NCI-H748 (cell line): ENCODE measurements at regions not wholly inside any gene's neighbourhood (a gene's known extent, or its start where the extent isn't known, plus 50 kb on each side); places are given as distances from the start of the nearest gene placed in this dataset.

Experiments
- DNase-seq: peaks from one replicate; lab custom pipeline; 2025; ENCODE audit not compliant: unreplicated experiment; lab: John Stamatoyannopoulos, UW

DNA sequence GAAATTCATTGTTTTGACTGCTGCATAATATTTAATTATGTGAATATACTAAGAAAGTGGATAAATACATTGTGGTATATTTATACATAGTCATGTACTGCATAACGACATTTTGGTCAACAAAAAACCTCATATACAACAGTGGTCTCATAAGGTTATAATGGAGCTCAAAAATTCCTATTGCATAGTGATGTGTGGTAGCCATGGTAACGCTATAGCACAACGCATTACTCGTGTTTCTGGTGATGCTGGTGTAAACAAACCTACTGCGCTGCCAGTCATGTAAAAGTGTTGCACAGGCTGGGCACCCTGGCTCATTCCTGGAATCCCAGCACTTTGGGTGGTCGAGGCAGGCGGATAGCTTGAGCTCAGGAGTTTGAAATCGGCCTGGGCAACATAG is 52.6 kb upstream of the NHLH2 start:
- peak; percentile 53 for DNase-seq

DNA sequence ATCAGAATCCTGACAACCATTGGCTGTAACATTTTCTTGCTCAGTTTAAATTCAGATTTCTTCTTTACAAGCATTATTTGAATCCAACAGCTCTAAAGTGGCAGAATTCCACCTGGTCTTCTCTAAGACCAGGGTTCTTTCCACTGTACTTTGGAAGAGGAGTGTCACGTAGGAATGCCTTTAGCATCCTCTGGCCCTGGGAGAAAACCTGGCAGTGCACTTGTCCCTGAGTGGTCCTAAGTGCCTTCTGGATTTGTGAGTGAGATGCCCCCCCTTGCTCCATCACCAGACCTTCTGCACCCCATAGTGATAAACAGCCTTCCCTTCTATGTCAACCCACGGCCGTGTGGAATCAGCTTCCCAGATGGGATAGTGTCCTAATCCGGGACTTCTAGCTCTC is 57.1 kb upstream of the NHLH2 start:
- no peak for DNase-seq

DNA sequence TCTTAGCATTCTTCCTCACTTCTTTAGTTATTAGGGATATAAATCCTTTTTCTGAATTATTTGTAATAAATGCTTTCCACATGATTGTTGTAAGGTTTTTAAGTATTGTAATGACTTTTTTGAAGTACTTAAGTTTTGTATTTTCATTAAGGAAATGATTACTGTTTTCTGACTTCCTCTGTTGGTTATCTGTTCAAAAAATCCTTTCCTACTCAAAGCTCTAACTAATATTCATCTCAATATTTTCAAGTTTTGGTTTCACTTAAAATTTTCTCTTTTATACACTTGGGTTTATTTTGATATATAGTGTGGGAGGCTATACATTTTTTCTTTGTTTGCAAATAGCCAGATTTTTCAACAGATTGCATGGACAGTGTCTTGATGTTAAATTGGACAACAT is 59.9 kb upstream of the NHLH2 start:
- DNase-seq = no peak

DNA sequence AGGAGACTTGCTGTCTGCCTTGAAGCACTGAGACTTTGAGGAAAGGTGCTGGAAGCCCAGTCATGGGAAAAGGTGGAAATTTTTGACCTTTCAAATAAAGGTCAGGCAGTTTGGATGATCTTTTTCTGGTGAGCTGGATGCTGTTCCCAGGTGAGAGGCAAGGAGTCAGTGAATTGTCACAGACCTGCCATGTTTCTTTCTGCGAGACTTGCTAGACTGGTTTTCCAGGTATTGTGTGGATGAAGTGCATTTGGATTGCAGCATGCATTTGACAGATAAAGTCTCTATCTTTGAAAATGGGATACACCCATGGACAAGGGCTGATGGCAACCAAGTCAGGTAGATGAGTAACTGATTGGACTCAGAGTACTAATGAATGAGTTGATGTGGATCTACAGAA is 65.7 kb upstream of the NHLH2 start:
- DNase-seq = peak; percentile 62

DNA sequence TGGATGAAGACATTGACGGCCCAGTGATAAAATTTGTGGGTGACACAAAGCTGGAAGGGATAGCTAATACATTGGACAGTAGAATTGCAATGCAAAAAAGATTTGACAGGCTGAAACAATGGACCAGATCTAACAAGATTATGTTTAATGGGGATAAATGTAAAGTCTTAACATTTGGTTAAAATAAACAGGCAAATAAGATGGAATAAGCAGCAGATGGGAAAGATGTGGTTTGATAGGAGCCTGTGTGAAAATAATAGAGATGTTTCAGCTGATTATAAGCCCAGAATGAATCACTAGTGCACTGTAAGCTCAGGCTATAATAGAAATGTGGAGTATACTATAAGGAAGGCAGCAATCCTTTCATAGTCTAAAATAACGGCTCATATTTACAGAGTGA is 66.2 kb upstream of the NHLH2 start:
- DNase-seq = no peak

DNA sequence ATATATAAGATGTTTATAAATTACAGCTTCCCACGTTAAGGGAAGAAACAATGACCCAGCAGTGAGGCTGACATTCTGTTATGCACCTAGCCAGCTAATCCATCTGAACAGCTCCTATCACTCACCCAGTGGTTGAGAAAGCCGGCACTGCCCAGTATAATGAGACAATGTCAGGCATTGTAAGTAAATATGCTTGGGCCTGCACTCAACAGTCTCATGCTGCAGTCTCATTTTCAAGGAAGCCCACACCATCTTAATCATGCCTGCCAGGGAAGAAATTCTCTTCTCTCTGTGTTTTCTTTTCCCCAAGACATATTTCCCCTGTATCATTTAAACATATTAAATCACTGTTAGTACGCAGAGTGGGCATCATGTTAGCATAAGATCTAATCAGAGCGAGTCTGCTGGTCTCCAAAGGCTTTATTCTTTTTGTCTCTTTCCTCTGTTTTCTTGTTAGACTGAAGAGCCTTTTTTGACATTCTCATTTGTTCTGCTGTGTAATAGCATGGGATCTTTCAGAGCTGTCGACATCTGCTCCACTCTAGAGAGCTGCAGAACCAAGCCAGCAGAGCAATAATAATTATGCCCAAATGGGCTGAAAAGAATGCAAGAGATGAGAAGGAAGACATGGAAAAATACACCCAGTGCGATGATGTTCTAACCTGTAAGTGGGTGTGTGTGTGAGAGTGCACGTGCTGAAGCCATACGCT is 67.6 kb upstream of the SLC22A15 start:
- DNase-seq = no peak

DNA sequence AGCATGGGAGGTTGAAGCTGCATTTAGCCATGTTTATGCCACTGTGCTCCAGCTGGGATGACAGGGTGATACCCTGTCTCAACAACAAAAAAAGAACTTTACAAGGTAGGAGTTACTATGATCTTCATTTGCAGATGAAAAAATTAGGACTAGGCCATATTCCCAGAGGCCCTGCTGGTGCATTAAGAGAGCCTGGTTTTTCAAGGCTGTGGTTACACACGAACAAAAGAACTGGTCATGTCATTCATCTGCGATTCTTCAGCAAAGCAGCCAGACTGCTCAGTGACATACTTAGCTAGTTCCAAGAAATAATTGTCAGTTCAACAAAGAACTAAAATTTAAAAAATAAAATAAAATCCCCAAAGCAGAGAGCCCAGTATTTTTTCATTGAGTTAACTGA is 66.1 kb upstream of the SLC22A15 start:
- no peak for DNase-seq

DNA sequence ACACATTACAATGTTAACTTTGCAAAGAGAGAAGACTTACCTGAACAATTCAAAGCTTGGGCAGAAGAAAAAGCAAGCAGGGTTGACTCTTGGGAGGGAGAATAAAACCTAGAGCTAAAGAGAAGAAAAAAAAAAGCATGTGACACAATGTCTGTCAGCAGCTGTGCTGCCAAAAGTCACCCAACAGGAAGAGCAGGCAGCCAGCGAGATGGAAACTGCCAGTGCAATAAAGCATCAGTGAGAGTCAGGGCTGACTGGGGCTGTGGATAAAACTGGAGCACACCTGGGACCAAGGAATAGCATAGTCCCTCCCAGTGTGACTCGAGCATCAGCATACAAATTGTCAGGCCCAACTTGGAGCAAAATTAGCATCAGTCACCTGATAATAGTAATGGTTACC is 65.0 kb upstream of the SLC22A15 start:
- DNase-seq = peak; percentile 6

DNA sequence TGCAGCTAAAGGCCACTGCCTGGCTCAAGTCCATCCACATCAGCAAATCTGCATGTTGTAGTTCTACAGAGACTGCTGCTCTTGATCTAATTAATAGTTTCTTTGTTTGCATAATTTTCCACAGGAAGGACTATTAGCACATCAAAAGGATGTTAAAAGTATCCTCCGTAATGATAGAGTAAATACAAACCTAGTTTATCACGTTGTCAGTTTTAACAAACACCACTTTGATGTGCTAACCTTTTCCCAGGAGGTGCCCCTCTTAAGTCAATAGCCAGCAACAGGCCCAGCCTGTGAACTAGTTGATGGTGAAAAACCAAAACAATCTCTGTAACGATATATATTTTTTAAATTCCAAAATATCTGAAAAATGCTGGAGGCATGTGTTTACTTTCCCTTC is 64.2 kb upstream of the SLC22A15 start:
- peak; percentile 40 for DNase-seq

DNA sequence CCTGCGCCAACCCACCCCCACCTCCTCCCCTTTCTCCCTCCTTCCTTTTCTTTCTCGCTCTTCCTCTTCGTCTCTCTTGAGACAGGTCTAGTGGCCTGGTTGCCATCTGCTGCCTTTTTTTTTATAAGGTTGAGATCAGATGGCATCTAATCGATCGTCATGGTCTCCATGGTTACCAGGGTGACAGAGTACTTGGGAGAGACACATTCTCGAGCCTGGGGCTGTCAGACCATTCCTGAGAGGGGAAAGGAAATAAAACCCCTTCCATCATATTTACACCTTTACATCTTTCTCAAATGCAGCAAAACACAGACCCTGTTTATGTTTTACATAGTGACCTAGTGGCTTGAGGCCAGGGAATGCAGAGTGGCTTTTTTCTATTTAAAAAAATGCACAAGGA is 53.5 kb upstream of the SLC22A15 start:
- peak; percentile 49 for DNase-seq

DNA sequence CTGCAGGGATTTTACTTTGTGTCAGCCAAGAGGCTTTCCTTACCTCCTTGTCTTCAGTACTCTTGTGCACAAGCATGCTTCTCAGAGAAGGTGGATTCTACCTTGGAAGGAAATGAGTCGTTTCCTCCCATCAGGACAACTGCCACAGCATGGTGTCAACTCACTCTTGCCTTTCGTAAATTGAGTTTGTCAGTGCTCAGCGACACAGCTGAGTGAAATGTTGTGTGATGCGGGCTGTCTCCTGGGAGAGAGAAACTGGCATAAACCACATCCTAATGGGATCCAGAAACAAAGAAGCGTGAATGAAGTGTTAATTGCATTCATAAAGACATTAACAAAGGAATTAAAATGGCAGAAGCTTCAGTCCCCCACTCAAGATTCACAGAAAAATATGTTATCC is 51.5 kb upstream of the SLC22A15 start:
- DNase-seq = no peak

DNA sequence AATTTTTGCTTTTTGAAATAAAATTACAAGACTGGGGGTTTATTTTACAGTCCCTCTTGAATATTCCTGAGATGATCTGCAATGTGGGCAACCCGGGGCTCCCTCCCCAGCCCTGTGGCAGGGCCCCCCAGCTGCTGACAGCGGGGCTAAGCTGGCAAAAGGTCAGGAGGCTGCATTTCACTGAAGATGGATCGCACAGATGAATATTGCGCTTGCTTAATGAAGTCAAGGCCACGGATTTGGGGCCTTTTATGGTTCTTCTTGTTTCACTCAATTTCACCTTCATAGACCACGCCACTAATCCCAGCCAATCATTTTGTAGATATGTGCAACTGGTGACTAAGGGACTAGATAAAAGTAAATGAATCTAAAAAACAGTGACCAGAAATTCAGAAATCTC is 50.8 kb upstream of the SLC22A15 start:
- DNase-seq = no peak
